Suprapubic skin (tissue), 4 donors: ENCODE measurements at regions not wholly inside any gene's neighbourhood (a gene's known extent, or its start where the extent isn't known, plus 50 kb on each side); places are given as distances from the start of the nearest gene placed in this dataset.

ENCODE experiments used
- EP300 ChIP-seq: sonication (generic); formaldehyde crosslinking; IDR thresholded peaks from one replicate; pipeline ENCODE4 v1.6.1; 2017; ENCODE audit warnings: antibody characterized with exemption
- POLR2A ChIP-seq, 2 donors: fragments of 450-650 bp; IDR thresholded peaks; one replicate each; pipeline ENCODE4 v1.6.1; 2017; ENCODE audit warnings: antibody characterized with exemption in 2 of 2, mild to moderate bottlenecking in 2 of 2, moderate library complexity in 2 of 2
- POLR2AphosphoS5 ChIP-seq, 3 donors: sonication (generic); formaldehyde crosslinking; IDR thresholded peaks; one replicate each; pipeline ENCODE4 v1.6.1; 2017; ENCODE audit warnings: antibody characterized with exemption in 3 of 3
- TF ChIP-seq, protein P1 (sequence below), 2 donors: fragments of 200-600 bp in 1 of 2; fragments of 450-650 bp in 1 of 2; sonication (generic) in 1 of 2; IDR thresholded peaks; one replicate each; pipeline ENCODE4 v1.5.1; 2016 to 2019; ENCODE audit warnings: antibody characterized with exemption in 2 of 2, mild to moderate bottlenecking in 1 of 2, moderate library complexity in 1 of 2

GRCh38 chr18:78856569-78857313 is 122.9 kb upstream of the SALL3 start:
- TF ChIP-seq, protein P1, sequence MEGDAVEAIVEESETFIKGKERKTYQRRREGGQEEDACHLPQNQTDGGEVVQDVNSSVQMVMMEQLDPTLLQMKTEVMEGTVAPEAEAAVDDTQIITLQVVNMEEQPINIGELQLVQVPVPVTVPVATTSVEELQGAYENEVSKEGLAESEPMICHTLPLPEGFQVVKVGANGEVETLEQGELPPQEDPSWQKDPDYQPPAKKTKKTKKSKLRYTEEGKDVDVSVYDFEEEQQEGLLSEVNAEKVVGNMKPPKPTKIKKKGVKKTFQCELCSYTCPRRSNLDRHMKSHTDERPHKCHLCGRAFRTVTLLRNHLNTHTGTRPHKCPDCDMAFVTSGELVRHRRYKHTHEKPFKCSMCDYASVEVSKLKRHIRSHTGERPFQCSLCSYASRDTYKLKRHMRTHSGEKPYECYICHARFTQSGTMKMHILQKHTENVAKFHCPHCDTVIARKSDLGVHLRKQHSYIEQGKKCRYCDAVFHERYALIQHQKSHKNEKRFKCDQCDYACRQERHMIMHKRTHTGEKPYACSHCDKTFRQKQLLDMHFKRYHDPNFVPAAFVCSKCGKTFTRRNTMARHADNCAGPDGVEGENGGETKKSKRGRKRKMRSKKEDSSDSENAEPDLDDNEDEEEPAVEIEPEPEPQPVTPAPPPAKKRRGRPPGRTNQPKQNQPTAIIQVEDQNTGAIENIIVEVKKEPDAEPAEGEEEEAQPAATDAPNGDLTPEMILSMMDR (IDR thresholded peaks at IDR 0.05): no peak
- TF ChIP-seq POLR2A (IDR thresholded peaks at IDR 0.05) (no peak), POLR2AphosphoS5 (IDR thresholded peaks at IDR 0.05) (no peak), EP300 (no peak)
